ENCODE measurements at regions not wholly inside any gene's neighbourhood (a gene's known extent, or its start where the extent isn't known, plus 50 kb on each side); places are given as distances from the start of the nearest gene placed in this dataset.

DNA sequence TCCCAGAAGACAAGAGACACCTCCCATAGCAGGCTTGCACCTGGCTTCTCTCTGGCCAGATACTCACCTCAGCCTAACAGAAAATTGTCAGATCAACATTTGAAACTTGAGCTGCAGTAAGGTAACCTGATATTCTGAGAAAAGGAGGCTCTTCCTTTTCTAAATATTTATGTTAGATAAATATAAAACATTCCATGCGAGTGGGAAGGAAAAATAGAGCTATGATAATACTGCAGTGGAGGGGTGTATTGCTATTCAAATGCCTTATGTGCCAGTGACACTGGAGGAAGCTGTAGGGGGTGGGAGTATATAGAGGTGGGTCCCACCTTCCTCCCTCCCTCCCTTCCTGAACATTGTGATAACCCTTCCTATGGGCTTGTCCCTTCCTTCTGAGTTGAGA is 515.5 kb upstream of the CHAC2 start:
- FAIRE-seq: no peak
- CTCF ChIA-PET: no interaction called here

More for the DNA sequence above, 515.5 kb upstream of the CHAC2 start:
- no peaks in the 10 kb centered on the region for H4K20me1 ChIP-seq (ENCODE audit: control insufficient read depth, insufficient read depth)
- ChIA-PET RAD21 (ENCODE audit: unreplicated experiment) (no interaction called here), SMC1A (ENCODE audit: uncharacterized antibody, unreplicated experiment) (no interaction called here), POLR2A (no interaction called here)
- in situ Hi-C loops (cut with MboI) (no loop called here), intact Hi-C loops (cut with micrococcal nuclease; ENCODE audit: unreplicated experiment) (no loop called here)
- no peak overlapping the region for H3K9ac ChIP-seq (ENCODE audit: control insufficient read depth, insufficient read depth, low read length)
- H2AFZ ChIP-seq (ENCODE audit: control insufficient read depth, low read depth, low read length): no peak overlapping the region
- no peaks in the 10 kb centered on the region for H3K4me1 ChIP-seq (ENCODE audit: control insufficient read depth, insufficient read depth, low read length)
- no peaks in the 10 kb centered on the region for H3K9me3 ChIP-seq (replicated peaks; ENCODE audit: control insufficient read depth, insufficient read depth, low read length)
- ATAC-seq: no peak
- TF ChIP-seq KAT2A (conservative IDR thresholded peaks at IDR 0.05; ENCODE audit: control insufficient read depth, low read depth, low read length) (no peak), SMAD1 (IDR thresholded peaks at IDR 0.05; ENCODE audit: low read depth, partially characterized antibody) (no peak), PML (IDR thresholded peaks at IDR 0.05; ENCODE audit: low read length) (no peak), NFYB (IDR thresholded peaks at IDR 0.05; ENCODE audit: insufficient read depth, low read depth, low read length) (no peak), ZNF622 (IDR thresholded peaks at IDR 0.05) (no peak), WRNIP1 (IDR thresholded peaks at IDR 0.05; ENCODE audit: borderline replicate concordance, low read depth, low read length) (no peak), TARDBP (IDR thresholded peaks at IDR 0.05; ENCODE audit: borderline replicate concordance) (no peak), IRF4 (IDR thresholded peaks at IDR 0.05; ENCODE audit: low read depth, low read length) (no peak), NRF1 (conservative IDR thresholded peaks at IDR 0.05; ENCODE audit: low read depth, low read length) (no peak), HDAC6 (IDR thresholded peaks at IDR 0.05; ENCODE audit: unreplicated experiment) (no peak), CHD4 (IDR thresholded peaks at IDR 0.05) (no peak), NFXL1 (IDR thresholded peaks at IDR 0.05; ENCODE audit: borderline replicate concordance) (no peak), HCFC1 (IDR thresholded peaks at IDR 0.05; ENCODE audit: low read length) (no peak), ETV6 (conservative IDR thresholded peaks at IDR 0.05 in 1 of 2, IDR thresholded peaks at IDR 0.05 in 1 of 2; ENCODE audit: borderline replicate concordance in 1 of 2, low read depth in 1 of 2) (no peak)
- TF ChIP-seq, protein P1, sequence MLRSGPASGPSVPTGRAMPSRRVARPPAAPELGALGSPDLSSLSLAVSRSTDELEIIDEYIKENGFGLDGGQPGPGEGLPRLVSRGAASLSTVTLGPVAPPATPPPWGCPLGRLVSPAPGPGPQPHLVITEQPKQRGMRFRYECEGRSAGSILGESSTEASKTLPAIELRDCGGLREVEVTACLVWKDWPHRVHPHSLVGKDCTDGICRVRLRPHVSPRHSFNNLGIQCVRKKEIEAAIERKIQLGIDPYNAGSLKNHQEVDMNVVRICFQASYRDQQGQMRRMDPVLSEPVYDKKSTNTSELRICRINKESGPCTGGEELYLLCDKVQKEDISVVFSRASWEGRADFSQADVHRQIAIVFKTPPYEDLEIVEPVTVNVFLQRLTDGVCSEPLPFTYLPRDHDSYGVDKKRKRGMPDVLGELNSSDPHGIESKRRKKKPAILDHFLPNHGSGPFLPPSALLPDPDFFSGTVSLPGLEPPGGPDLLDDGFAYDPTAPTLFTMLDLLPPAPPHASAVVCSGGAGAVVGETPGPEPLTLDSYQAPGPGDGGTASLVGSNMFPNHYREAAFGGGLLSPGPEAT (IDR thresholded peaks at IDR 0.05; ENCODE audit: low read depth): no peak
- TF ChIP-seq, protein P2, sequence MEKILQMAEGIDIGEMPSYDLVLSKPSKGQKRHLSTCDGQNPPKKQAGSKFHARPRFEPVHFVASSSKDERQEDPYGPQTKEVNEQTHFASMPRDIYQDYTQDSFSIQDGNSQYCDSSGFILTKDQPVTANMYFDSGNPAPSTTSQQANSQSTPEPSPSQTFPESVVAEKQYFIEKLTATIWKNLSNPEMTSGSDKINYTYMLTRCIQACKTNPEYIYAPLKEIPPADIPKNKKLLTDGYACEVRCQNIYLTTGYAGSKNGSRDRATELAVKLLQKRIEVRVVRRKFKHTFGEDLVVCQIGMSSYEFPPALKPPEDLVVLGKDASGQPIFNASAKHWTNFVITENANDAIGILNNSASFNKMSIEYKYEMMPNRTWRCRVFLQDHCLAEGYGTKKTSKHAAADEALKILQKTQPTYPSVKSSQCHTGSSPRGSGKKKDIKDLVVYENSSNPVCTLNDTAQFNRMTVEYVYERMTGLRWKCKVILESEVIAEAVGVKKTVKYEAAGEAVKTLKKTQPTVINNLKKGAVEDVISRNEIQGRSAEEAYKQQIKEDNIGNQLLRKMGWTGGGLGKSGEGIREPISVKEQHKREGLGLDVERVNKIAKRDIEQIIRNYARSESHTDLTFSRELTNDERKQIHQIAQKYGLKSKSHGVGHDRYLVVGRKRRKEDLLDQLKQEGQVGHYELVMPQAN (conservative IDR thresholded peaks at IDR 0.05): no peak
- no peak overlapping the region for H3K4me3 ChIP-seq
- no peaks in the 10 kb centered on the region for H3K36me3 ChIP-seq (ENCODE audit: control insufficient read depth in 2 of 2, insufficient read depth in 2 of 2, low read length in 1 of 2)
- H3K4me2 ChIP-seq (ENCODE audit: control insufficient read depth, insufficient read depth): no peak overlapping the region
- WGBS (ENCODE audit: insufficient coverage, insufficient replicate concordance, low lambda C conversion rate, missing lambda C conversion rate): 0% methylated on average over 1 of the region's 1 CpG
- DNase-seq (ENCODE audit: low read depth, low spot score): no peak
- no TSS peak for BruUV-seq (replicated peaks)
- H3K27ac ChIP-seq (ENCODE audit: control insufficient read depth, insufficient read depth): no peak overlapping the region
- no peaks in the 10 kb centered on the region for H3K79me2 ChIP-seq (ENCODE audit: control insufficient read depth, insufficient read depth, low read length)
- H3K27me3 ChIP-seq (replicated peaks in 1 of 2; ENCODE audit: control insufficient read depth in 2 of 2, insufficient read depth in 2 of 2, low read length in 1 of 2): no peaks in the 10 kb centered on the region
